Stimulated activated CD8-positive, alpha-beta memory T cell treated with anti-CD3 and anti-CD28 coated beads, Interleukin-7, amount 100 ng/mL, for 24 hours (primary cell): ENCODE measurements at regions not wholly inside any gene's neighbourhood (a gene's known extent, or its start where the extent isn't known, plus 50 kb on each side); places are given as distances from the start of the nearest gene placed in this dataset.

Experiments
- DNase-seq: peaks from one replicate; pipeline ENCODE4 v3.0.0-alpha.2; 2020; ENCODE audit warnings: low read depth

GRCh38 chr20:21967481-21967880, 262.0 kb downstream of the PAX1 start:
- no peak for DNase-seq

- DNase-seq: no peak
Measured at GRCh38 chr20:21956591-21956990, 251.1 kb downstream of the PAX1 start.

- no peak for DNase-seq
Measured at GRCh38 chr20:21947406-21947805, 241.9 kb downstream of the PAX1 start.

DNA sequence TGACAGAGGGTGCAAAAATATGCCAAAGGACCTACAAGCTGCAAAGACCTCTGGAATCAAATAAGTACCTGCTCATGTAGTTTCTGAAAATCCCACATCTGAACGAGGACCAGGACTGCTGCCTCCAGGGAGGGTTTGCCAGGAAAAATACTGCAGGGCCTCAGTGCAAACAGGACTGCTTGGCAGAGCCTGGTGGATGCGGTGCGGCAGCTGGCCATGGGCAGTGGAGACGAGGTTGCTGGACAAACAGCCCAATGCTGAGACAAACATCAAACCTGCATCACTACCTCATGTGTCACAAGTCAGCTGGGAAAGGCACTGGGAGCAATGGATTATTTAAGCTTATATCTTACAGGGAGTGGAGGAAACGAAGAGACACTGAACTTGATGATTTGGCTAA, 238.8 kb downstream of the PAX1 start:
- no peak for DNase-seq

GRCh38 chr20:21941941-21942805, 236.7 kb downstream of the PAX1 start:
- no peak for DNase-seq

DNA sequence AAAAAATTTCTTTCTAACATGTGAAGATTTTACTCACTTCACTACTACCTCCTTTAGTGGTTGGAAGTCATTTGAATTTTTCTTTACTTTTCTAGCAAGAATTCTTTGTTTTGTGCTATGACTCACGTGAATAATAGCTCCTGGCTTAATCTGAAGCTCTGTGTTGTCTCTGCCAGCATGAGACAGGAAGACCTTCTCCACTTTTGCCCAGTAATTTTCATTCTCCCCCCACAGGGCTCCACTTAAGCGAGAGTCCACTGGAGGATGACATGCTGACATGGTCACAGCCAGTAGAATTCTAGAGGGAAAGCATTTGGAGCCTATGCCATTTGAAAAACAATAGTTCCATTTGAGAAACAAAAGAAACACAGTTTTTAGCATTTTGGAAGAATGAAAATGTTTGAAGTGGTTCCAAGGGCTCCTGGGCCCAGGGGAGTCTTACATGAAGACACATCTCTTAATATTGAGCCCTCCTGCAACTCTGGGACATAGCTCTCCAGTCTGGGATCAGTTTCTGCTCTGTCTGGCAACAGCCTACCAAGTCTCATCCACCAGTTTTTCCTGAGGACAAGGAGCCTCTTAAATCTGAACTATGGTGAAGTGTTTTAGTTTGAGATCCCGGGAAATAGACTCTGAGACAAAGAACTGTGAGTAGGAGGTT, 231.4 kb downstream of the PAX1 start:
- no peak for DNase-seq

- DNase-seq: no peak
Measured at GRCh38 chr20:21936261-21936660, 230.8 kb downstream of the PAX1 start.

- DNase-seq: no peak
Measured at GRCh38 chr20:21933526-21933925, 228.1 kb downstream of the PAX1 start.

- no peak for DNase-seq
Measured at GRCh38 chr20:21921251-21921650, 215.8 kb downstream of the PAX1 start.

GRCh38 chr20:21920211-21920610, 214.7 kb downstream of the PAX1 start:
- no peak for DNase-seq

DNA sequence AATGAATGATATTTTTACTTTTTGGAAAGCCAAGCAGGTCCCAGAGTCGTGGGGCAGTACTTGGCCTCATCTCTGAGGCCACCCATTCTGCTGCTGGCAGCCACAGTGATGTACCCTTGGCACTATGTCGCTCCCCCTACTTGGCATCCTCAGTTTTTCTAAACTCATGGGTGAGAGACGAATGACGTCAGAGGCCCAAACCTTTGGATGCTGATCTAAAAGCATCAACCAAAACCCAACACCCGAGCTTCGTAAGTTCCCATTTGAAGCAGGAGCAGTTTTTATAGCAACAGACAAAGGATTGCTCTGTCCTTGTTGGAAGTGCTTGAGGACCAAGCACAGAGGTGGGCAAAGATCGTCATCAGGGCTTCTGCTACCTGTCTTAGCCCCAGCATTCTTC, 212.9 kb downstream of the PAX1 start:
- DNase-seq: no peak

- no peak for DNase-seq
Measured at GRCh38 chr20:21902391-21902790, 196.9 kb downstream of the PAX1 start.

DNA sequence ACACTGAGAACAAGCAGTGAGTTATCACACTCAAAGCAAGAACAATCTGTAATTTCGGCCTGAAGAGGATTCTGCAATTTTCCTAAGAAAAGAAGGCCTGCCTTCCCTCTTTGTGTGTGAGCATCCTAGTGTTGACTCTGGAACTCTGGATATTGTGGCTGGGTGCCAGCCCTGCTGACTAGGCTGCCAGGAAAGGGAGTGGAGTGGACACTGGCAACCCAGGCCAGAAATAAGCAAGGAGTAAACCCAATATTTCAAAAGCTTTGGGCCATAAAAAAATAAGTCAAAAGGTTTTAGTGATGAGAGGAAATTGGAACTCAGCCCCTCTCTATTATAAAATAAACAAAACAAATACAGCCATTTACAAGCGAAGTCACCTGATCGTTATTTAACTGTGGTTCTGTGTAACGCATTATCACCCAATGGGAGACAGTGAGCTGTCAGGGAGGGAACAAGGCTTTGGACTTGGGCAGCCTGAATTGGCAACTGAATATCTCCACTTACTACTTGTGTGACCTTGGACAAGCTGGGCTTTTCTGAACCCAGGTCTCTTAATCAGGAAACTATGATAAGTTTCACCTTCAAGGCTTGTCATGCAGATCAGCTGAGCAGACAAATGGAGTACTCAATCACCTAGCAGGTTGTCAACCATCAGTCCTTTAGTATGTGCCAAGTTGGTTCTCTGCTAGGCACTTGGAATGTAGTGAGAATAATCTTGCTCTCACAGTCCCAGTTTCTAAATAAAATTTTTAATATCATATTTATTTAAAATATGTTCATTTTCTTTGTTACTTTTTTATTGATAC, 196.2 kb downstream of the PAX1 start:
- DNase-seq: no peak

GRCh38 chr20:21900431-21900830, 195.0 kb downstream of the PAX1 start:
- no peak for DNase-seq

DNA sequence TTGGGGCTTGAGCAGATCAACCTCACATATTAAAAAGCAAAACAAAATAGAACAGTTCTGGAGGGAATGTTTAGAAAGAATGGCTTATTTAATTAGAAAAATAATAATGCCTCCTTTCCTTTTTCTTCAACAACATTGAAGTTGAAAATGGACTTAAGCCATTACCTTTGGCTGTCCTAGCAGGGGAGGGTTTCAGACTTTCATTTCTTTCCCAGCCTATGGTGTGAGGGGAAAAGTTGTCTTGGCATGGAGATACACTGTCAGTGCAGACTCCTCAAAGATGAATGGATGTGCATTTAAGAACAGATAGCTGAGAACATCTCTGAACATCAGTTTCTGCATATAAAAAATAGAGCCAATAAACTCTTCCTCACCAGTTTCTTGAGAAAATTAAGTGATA, 169.5 kb downstream of the PAX1 start:
- DNase-seq: no peak

GRCh38 chr20:21874127-21874526, 168.7 kb downstream of the PAX1 start:
- no peak for DNase-seq

GRCh38 chr20:21873291-21873690, 167.8 kb downstream of the PAX1 start:
- no peak for DNase-seq

DNA sequence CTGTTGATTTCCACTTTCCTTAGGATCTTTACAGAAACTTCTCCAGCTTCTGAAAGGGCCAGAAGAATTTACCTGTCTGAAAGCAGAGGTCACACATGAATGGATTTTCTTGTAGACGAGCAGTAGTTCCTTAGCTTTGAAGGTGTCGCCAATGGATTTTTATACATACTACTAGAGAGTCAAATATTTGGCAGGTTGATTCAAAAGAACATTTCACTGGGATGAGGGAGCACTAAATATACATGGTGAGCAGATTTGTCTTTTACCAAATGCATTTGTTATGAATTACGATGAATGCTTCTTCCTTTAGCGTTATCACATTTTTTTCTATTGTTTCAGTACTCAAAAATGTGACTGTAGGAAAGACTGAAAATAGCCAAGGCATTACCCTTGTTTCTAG, 162.3 kb downstream of the PAX1 start:
- no peak for DNase-seq

DNA sequence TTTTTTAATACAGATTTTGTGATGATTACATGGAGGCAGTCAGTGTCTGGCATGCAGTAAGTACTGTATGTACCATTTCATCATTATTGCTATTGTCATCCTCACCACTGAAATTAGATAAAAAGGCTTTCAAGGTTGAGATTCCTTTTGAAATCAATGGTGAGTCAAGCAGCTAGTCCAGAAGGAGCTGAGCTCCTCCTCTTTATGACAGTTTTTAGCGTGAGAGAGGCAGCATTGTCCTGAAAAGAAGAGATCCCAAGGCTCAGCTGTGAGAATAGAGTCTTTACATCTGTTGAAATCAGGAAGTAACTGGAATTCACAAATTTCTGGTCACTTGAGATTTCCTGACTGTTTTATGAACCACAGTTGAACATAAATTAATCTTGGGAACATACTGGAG, 161.9 kb downstream of the PAX1 start:
- no peak for DNase-seq

GRCh38 chr20:21862956-21863355, 157.5 kb downstream of the PAX1 start:
- DNase-seq: no peak

DNA sequence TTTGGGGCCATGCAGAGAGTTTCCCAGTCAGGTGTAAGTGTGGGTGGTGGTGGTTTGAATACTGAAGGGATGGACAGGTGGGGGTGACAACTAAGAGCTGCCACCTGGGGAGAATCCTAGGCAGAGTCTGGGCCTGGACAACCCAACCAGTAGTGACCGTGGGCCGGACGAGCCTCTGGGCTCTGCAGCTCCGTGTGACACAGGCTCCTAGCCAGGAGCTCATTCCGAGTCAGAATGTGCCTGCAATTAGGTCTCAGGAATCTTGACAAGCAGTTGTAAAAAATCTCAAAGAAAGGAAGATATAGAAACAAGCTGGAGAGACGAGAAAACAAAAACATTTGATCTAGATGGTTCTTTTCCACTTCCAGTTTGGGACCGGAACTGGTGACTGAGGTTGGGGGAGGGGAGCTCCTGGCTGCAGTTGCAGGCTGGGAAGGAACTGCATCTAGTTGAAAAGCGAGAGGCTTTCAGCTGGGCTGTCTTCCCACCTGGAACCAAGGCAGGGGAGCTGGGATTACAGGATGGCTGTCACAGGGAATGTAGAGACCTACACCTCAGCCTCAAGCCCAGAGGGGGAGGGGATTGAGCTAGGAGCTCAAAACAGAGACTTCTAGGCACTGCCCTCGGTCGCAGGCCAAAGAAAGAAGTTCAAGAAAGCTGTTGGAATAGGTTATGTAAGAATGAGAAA, 156.9 kb downstream of the PAX1 start:
- no peak for DNase-seq

GRCh38 chr20:21840991-21841390, 135.5 kb downstream of the PAX1 start:
- no peak for DNase-seq
